ENCODE measurements at regions not wholly inside any gene's neighbourhood (a gene's known extent, or its start where the extent isn't known, plus 50 kb on each side); places are given as distances from the start of the nearest gene placed in this dataset.

DNA sequence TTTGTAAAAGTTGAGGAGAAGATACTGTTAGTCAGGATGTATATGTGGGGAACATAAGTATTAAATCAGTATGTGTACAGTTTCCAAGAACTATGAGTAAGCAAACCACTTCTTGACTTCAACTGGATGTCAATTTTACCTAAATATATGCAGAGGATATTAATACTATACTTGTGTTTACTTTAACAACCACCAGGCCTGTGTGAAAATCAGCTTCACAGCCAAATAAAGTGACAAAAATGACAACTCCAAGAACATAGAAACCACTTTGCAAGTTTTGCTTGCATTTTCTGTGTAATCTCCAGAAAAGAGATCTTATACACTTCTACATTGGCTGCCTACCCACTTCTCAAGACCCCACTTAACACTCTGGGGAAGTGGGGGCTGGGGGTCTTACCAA is 293.3 kb upstream of the RORA start:
- no peak for DNase-seq

DNA sequence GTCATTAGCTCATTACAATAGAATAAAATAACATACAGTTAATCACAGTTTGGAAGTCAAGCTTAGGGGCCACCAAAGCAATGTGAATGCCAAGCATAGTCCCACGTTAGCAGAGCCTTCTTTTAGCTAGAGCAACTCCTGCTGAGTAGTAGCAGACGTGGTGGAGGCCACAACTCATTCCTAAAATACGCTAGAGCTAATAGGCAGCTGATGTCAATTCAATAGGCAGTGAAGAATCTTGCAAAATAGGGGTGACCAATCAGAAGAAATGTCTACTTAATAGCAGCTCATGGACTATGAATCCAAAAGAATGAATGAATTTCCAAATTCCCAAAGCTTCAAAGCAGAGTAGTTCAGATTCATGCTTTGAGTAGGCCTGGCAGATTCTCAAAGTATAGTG is 292.9 kb upstream of the RORA start:
- peak; percentile 49 for DNase-seq

DNA sequence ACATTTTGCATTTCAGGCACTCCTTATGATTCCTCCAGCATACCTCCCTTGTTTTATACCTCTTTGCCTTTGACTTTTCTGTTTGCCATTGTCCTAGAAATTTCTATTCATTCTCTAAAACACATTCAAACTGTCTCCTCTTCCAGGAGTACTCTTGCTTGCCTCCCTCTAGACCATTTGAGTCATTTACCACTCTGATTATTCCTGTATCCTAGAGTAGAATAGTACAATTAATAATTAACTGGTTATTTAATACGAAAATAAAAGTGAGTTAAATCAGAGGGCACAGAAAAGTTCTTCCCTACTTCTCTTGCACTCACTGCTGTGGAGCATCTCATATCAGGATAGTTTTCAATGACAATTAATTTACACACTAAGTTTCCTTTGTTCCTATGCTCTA is 290.2 kb upstream of the RORA start:
- DNase-seq: no peak

DNA sequence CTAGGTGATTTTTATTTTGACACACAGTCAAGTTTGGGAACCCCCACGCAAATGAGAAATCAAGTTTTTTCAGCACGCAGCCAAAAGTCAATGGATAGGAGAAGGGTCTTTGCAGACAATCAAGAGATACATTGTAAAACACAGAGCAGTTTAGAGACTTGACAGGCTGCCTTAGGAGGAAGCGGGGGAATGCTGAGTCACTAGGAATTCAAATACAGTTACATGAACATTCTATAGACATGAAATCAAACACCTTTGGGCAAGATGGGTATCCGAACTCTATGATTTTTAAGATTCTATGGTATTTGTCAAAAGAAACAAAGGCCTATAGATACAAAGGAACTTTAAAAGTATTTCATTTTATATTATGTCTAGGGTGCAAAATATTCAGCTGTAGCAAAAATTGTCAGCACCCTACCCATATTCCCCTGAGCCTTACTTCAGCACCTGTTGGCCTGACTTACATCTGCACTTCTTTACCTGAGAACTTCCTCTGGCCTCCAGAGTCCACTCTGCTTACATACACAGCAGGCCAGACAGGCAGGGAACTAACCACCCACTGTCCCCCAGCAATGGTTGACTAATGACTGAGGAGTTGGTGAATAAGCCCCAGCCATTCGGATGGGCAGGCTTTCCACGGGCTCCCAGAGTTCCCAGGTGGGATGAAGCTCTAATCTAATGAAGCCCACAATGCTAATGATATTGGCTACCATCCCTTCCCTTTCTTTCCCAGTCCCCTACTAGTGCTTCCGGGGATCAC is 289.3 kb upstream of the RORA start:
- DNase-seq: no peak

DNA sequence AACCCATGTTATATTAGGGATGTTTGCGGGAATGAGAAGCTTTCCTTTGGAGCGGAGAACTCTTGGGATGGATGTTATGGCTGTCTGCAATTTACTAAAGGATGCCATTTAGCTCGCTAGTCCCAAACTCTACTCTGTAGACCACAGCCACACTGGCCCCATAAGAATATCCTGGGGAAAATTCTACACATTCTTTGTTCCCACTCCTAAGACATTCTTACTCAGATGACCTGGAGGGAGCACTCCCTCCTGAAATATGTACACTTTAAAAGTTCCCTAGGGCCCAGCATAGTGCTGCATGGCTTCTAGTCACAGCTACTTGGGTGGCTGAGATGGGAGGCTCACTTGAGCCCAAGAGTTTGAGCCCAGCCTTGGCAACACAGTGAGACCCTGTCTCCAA is 288.7 kb upstream of the RORA start:
- no peak for DNase-seq

DNA sequence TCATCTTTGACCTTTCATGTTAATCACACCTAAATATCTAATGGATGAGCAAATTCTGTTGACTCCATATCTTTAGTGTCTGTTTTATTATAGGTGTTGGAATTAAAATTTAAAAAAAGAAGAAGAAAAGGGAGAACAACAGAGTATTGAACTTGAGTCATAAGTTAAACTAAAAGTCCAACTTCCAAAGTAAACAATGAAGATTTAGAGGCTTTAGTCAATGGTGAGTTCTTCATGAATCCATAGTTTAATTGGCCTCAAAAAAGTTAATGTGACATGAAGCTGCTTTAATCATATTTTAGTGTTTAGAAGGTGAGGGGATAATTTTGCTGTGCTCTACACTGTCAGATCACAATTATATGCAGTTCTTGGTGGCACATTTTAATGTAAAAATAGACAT is 288.2 kb upstream of the RORA start:
- DNase-seq: no peak

DNA sequence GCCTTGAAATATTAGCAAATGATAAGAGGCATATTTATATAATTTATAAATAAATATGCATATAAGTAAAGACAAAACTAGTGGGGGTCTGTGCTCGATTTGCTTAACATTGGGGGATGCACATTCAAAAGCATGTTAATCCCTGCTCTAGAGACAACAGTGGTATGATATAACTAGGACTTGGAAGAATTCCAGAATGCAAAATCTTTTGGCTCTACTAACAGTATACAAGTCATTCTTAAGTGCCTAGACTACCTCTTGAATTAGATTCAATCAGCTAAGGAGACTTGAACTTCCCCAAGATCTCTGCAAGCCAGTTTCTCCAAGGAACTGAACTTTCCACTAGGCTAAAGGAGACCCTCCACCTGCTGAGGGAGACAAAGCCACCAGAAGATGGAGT is 282.7 kb upstream of the RORA start:
- DNase-seq: no peak

DNA sequence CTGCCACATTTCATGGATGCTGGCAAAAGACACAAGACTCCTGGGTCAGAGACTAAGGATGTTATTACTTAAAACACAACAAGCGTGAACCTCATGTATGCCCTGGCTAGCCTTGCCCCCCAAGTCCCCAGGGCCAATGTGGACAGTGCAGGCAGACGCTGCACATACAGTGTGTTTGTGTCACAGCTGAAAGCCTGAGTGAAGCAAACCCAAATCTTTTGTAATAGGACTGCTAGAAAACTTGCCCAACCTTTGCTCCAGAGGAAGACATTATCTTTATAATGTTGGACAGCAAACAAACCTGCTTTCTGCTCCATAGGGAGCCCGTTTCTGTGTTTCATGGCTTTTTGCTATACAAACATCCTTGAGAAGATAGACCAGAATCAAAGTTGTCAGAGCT is 282.0 kb upstream of the RORA start:
- DNase-seq: no peak

DNA sequence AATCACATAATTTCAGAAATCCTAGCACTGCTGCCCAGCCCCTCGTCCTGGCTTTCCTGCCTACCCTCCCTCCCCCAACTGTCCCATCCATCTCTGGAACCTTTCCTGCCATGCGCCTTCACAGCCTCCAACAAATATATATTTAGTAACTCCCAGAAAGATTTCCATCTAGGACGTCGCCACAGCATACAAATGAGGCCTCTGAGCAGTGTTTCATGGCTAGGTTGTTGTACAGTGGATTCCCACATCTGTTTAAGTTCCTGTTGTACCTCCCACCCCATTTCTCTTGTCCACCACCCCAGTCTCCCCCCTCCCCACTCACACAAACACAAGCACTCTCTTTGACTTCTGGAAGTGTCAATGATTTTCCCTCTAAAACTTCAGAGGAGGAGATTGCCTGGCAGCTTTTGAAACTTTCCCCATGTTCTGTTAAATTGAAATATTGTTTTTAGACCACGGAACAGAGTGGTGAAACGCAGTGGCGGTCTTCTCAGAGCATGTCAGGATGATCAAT is 280.3 kb upstream of the RORA start:
- no peak for DNase-seq

DNA sequence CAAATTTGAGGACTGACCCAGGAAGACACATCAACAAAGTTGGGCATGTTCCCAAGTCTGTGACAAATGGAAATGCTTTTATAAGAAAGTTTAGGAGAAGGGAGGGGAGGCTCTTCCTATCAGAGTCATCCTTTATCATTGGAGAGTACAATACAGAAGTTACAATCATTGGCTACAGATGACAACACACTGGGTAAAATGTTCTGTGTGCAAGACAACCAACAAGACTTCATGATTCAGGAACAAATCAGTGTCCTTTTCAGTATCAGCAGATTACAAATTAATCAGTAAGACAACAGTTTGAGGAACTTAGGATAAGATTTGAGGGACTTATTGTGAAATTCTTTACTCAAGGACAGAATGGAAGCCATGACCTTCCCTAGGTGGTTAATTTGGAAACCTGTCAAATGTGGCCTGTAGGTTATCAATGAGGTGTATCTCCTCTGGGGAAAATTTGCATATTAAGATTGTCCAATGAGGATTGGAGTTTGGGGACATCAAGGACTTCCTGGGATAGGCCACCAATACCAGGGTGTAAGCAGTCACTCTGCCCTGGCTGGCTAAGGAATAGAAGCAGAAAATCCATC is 274.4 kb upstream of the RORA start:
- DNase-seq: no peak

DNA sequence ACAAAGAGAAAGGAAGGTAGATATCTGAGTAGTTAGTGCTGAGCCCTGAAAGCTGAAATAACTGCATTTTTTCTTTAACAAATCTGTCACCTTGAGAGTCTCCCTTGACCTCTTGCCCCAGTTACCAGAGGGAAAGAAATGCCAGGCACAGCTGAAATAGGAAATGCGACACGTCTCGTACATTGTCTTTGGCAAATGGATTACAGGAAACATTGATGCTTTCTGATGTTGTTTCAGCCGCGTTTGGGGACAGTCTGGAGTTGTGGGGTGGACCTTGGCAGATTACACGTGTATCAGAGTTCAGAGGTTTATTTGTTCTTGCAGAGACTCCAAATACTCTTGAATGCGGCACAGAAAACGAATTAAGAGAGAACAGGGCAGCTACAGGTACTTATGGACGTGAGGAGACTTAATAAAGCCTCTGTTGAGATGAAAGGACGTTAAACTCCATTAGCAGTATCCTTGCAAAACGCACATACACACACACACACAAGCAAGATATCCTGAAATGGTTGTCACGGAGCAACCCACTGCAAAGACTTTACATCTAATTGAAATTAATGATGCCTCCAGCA is 272.8 kb upstream of the RORA start:
- no peak for DNase-seq

DNA sequence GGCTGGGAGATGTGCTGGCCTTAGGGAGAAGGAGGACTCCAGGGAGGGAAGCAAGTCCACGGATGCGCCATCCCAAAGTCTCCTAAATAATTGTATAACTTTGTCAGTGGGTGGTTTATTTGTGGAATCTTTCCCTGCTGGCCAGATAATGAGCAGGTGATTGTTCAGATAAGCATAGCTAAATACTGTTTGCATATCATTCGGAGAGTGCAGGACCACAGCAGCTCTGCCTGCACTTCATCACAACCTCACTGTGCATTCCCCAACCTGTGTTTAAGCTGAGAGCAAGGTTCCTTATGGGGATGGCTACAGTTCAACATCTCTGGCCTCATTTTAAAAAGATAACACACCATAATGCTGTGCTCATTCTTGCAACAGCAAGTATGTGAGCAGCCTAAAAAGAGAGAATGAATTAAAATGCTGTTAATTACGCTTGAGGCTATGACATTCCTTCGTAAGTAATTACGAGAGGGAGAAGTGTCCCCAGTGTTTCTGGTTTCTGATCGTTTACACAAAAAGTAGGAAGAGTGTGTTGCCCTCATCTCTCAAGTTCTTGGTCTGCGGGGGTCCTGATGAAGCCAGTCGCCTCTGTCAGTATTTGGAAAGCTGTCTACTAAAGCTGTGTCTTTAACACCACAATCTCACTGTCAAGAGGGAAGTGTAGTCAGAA is 272.0 kb upstream of the RORA start:
- DNase-seq: no peak

DNA sequence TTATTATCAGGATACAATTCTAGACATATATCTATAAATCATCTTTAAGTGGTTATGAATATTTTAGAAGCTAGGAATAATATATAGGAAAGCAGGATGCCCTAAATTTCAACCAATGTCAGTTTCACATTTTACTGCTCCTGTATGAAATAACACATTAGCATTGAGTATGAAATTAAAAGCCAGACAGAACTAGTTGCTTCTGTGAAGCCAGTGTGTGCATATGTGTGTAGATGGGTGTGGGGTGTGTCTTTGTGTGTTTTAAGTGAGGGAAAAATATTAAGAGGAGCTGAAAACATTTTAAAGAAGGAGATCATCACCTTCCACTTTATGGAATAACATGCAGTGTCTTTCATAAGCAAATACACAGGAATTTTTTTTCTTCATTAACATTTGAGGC is 271.4 kb upstream of the RORA start:
- DNase-seq: no peak

DNA sequence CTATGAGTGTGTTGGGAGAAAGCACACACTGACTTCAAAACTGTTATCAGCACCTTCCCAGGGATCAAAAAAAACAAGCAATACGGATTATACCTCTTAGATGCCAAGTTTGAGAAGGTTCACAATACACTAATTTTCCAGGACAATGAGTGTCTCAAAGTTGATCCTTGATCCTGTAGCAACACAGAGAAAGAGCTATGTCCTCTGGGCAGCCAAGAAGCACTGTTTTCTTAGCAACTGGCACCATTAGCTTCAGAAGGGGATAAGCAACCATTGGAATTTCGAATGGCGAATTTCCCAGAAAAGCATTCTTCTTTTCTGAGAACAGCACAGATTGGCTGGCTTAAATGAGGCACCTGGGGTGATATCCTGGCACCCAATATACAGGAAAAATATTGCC is 270.3 kb upstream of the RORA start:
- no peak for DNase-seq

DNA sequence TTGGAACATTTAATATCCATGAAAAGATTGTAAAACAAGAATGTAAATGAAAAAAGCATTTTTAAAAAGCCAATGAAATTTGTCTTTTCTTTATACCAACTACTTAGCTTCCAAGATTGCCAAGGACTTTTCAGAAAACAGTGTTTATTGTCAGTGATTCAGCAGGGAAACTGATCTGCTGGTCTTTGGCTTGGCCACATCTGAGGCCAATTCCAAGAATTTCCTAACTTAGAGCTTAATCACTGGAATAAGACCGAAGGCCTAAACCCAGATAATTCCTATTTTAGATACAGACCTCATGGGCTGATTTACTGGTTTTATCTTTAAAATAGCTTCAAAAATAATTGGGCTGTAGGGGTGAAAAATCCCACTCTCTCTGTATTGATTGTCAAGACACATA is 260.5 kb upstream of the RORA start:
- no peak for DNase-seq

DNA sequence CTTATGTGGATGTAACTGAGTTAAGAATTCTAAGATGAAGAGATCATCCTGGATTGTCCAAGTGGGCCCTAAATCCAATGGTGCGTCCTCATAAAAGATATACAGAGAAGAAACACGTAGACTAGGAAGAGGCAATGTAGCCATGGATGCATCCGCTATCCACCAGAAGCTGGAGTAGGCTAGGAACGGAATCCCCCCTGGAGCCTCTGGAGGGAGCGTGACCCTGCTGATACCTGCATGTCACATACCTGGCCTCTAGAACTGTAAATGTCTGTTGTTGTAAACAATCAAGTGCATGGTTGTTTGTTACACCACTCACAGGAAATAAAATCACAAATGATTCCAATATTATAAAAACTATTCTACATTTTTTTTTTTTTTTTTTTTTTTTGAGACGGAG is 254.5 kb upstream of the RORA start:
- DNase-seq: no peak

DNA sequence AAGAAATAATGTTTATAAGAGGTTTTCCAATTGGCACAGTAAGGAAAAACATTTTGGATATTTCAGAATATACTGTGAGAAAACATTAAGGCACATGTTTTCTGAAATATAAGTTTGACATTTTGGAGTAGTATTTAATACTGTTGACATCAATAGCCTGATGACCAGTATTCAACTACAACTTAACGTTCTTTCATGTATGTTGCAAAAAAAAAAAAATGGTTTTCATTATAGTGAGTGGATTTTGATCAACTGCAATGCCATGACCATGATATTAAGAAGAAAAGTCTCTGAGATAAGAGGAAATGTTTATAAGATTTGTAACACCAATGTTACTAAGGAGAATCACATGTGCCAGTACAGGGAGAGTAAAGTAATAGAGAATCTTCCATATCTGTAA is 252.8 kb upstream of the RORA start:
- no peak for DNase-seq

DNA sequence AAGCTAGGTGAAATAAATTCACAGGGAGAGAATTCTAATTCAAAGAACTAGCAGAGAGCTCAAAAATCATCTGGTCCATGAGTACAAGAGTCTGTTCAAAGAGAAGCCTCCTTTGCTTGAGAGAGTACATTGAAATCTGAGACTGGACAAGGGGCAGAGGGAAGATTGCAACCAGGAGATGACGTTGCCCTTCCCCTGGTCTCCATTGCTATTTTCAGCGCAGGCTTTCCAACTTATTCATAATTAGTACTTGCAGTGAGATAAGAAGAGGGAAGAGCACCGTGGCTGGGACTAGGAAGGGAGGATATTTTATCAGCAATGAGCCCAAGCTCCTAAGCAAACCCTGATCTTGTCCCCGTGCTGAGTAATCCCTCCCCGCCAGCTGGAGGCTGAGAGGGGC is 251.8 kb upstream of the RORA start:
- no peak for DNase-seq

DNA sequence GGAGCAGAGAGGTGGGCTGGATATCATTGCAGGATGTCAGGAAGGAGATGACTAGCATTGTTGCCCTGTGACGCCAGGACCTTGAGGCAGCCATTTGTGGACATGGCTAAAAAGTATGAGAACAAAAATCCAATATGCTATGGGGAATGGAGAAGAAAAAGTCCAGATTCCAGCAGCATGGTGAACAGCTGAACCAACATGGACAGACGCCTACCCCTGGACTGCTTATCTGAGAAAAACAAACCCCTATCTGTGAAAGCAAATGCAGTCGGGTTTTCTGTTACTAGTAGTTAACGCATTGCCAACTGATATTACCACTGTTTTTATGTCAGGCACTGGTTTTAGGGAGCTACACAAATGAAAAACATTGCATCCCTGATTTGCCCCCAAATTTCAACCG is 251.2 kb upstream of the RORA start:
- DNase-seq: no peak

DNA sequence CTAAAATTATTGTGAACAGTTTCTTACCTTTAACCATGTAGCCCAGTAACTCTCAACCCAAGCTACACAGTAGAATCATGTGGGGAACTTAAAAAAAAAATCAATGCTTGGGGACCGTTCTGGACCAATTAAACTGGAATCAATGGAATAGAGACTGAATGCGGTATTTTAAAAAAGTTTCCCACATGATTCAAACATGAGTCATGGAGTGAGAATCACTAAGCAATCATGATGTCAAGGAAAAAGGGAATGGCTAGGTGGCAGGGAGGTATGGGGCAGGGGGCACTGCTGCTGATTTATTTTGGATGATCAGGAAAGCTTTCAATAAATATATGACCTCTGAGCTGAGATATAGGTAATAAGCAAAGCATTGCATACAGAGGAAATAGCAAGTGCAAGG is 250.5 kb upstream of the RORA start:
- no peak for DNase-seq

DNA sequence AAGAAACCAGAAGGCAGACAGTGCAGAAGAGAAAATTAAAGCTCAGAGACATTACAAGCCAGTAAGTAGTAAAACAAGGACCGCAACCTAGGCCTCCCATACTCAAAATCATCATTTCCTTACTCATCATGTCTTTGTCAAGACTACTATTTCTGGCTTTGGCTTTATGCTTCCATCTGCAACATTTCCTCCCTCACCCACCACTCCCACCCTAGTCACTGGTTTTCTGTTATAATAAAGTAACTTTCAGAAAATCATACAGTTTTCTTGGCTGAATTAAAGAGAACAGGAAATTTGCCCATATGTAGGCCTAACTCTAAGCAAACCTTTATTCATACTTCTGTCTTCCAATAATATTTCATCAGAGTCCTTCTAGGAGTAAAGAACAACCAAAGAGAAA is 247.6 kb upstream of the RORA start:
- no peak for DNase-seq

DNA sequence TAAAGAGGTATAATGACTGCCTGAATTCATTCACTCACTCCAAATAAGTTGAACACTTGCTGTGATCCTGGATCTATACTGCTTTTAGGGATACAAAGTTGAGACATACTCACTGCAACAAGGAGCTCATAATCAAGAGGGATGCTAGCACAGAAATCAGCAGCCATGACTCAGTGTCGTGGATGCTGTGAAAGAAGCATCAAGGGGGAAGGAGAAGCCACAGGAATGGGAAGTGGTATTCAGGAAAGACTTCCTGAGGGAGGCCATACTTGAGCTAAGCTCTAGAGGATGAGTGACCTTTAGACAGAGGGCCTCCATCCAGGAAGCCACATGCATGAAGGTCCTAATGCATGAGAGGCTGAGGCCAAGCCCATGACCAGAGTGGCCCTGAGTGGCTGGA is 245.7 kb upstream of the RORA start:
- DNase-seq: no peak

DNA sequence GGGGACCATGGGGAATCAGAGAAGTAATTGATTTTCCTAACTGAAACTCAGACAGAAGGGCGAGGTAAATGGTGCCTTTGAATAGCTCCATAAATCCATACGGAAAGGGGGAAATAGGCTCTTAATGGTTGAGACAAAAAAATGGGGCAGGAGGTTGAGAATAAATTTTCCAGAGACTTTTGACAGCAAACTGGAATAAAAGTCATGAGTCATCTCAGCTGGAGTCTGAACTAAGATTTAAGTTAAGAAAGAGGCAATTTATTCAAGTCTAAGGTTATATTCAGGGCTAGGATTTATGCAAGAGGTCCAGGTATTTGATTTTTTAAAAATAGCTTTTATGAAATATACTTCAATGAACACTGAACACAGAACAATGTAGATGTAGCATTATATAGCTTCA is 238.7 kb upstream of the RORA start:
- DNase-seq: no peak

All from left hindlimb (tissue), 1 donor.